Endodermal cell (in vitro differentiated cells): ENCODE measurements at regions not wholly inside any gene's neighbourhood (a gene's known extent, or its start where the extent isn't known, plus 50 kb on each side); places are given as distances from the start of the nearest gene placed in this dataset.

ENCODE experiments used
- DNase-seq: peaks from one replicate; pipeline ENCODE4 v3.0.0-alpha.2; 2017
- H3K27ac ChIP-seq: 2 replicates; pipeline ENCODE4 v1.5.1; 2013; ENCODE audit warnings: mild to moderate bottlenecking, low read depth, low read length, moderate library complexity
- H3K27me3 ChIP-seq: 2 replicates; pipeline ENCODE4 v1.6.1; 2013; ENCODE audit warnings: mild to moderate bottlenecking, low read length, moderate library complexity; ENCODE audit not compliant: insufficient read depth, control insufficient read depth, poor library complexity, severe bottlenecking
- H3K36me3 ChIP-seq: 2 replicates; pipeline ENCODE4 v1.7.0; 2013; ENCODE audit warnings: mild to moderate bottlenecking, low read length, moderate library complexity; ENCODE audit not compliant: control insufficient read depth, insufficient read depth
- H3K4me1 ChIP-seq: one replicate; pipeline ENCODE4 v1.7.0; 2013; ENCODE audit warnings: low read length; ENCODE audit not compliant: control insufficient read depth, insufficient read depth
- H3K4me3 ChIP-seq: 2 replicates; pipeline ENCODE4 v1.5.1; 2013; ENCODE audit warnings: mild to moderate bottlenecking, low read length, moderate library complexity
- H3K9ac ChIP-seq: 2 replicates; pipeline ENCODE4 v1.6.1; 2013; ENCODE audit warnings: mild to moderate bottlenecking, low read length, moderate library complexity; ENCODE audit not compliant: poor library complexity, severe bottlenecking; ENCODE audit errors: extremely low read depth
- H3K9me3 ChIP-seq: 2 replicates; pipeline ENCODE4 v1.6.1; 2013; ENCODE audit warnings: mild to moderate bottlenecking, low read length, moderate library complexity; ENCODE audit not compliant: control insufficient read depth
- H3K27ac Mint-ChIP-seq: 2 replicates; pipeline ENCODE4 v1.8.0; 2020; ENCODE audit warnings: mixed read lengths
- H3K27me3 Mint-ChIP-seq: 2 replicates; pipeline ENCODE4 v1.8.0; 2021; ENCODE audit warnings: mild to moderate bottlenecking, mixed read lengths; ENCODE audit not compliant: insufficient read depth
- H3K36me3 Mint-ChIP-seq: 2 replicates; pipeline ENCODE4 v1.8.0; 2020; ENCODE audit warnings: low read depth, mixed read lengths
- H3K4me1 Mint-ChIP-seq: 2 replicates; pipeline ENCODE4 v1.8.0; 2020; ENCODE audit warnings: mixed read lengths
- H3K4me3 Mint-ChIP-seq: 2 replicates; pipeline ENCODE4 v1.8.0; 2020; ENCODE audit warnings: mild to moderate bottlenecking, moderate library complexity, mixed read lengths
- H3K9me3 Mint-ChIP-seq: 2 replicates; pipeline ENCODE4 v1.8.0; 2020; ENCODE audit warnings: mild to moderate bottlenecking, mixed read lengths
- WGBS, 2 experiments: methylation state at CpG; one replicate each; pipeline versions ENCODE4 v1.1.5 to v1.1.7; 2013; ENCODE audit warnings: missing lambda C conversion rate in 2 of 2, mixed read lengths in 1 of 2; ENCODE audit not compliant: insufficient coverage in 1 of 2, insufficient read length in 1 of 2; 5-methylcytosine and 5-hydroxymethylcytosine counted together
- TF ChIP-seq, protein P1 (sequence below): fragments of 200-600 bp; sonication (generic); conservative IDR thresholded peaks from 2 replicates; pipeline ENCODE4 v1.5.0; 2021; ENCODE audit warnings: antibody characterized with exemption, mild to moderate bottlenecking

DNA sequence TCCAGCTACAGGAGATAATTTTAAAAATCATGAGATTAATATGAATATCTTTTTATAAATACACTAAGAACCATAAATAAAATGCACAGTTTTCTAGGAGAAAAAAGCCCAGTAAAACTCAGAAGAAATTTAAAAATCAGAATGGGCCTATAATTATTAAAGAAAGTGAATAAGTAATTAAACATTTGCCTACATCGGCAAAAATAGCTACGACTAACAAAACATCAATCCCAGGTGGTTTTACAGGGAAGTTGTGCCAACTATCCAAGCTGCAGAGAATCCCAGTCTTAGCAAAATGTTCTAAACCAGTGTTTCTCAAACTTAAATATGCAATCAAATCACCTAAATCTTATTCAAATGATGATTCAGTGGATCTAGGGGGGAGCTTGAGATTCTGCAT is 180.0 kb downstream of the TRIM29 start:
- no peak overlapping the region for H3K27ac Mint-ChIP-seq
- Histone ChIP-seq H3K4me1 (no peaks in the 10 kb centered on the region), H3K9ac (no peak overlapping the region), H3K4me3 (no peak overlapping the region), H3K36me3 (no peaks in the 10 kb centered on the region), H3K27me3 (no peaks in the 10 kb centered on the region), H3K9me3 (no peaks in the 10 kb centered on the region), H3K27ac (no peak overlapping the region)
- H3K4me3 Mint-ChIP-seq: no peak overlapping the region
- TF ChIP-seq, protein P1, sequence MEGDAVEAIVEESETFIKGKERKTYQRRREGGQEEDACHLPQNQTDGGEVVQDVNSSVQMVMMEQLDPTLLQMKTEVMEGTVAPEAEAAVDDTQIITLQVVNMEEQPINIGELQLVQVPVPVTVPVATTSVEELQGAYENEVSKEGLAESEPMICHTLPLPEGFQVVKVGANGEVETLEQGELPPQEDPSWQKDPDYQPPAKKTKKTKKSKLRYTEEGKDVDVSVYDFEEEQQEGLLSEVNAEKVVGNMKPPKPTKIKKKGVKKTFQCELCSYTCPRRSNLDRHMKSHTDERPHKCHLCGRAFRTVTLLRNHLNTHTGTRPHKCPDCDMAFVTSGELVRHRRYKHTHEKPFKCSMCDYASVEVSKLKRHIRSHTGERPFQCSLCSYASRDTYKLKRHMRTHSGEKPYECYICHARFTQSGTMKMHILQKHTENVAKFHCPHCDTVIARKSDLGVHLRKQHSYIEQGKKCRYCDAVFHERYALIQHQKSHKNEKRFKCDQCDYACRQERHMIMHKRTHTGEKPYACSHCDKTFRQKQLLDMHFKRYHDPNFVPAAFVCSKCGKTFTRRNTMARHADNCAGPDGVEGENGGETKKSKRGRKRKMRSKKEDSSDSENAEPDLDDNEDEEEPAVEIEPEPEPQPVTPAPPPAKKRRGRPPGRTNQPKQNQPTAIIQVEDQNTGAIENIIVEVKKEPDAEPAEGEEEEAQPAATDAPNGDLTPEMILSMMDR: no peak
- no peaks in the 10 kb centered on the region for H3K4me1 Mint-ChIP-seq
- H3K27me3 Mint-ChIP-seq: no peaks in the 10 kb centered on the region
- no peaks in the 10 kb centered on the region for H3K36me3 Mint-ChIP-seq
- 97% methylated on average over 2 of the region's 2 CpGs; no CpG with 5 or more reads in 1 of the 2 experiments for WGBS, 2 experiments
- no peak for DNase-seq
- no peaks in the 10 kb centered on the region for H3K9me3 Mint-ChIP-seq

DNA sequence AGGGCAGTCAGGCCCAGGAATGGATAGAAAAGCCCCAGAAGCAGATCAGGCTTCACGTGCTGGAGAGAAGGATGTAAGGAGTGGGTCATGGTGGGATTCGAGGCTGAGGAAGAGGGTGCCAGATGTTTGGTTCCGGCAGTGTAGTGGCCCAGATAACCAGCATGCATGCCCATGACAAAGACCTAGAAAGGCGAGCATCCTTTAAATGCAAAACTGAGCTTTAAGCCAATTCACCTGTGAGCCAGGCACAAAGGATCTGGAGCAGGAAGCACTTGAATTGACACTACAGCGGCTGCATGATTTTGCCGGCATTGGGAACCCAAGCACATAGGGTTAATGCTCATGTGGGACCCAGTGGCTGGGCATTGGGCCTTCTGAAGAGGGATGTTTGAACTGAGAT is 185.5 kb downstream of the TRIM29 start:
- no peaks in the 10 kb centered on the region for H3K9me3 Mint-ChIP-seq
- Histone ChIP-seq H3K27me3 (no peaks in the 10 kb centered on the region), H3K36me3 (no peaks in the 10 kb centered on the region), H3K9ac (no peak overlapping the region), H3K4me3 (no peak overlapping the region), H3K27ac (no peak overlapping the region), H3K9me3 (no peaks in the 10 kb centered on the region), H3K4me1 (no peaks in the 10 kb centered on the region)
- H3K4me1 Mint-ChIP-seq: no peaks in the 10 kb centered on the region
- no peaks in the 10 kb centered on the region for H3K36me3 Mint-ChIP-seq
- peaks cover 8% of the 10 kb centered on the region for H3K27me3 Mint-ChIP-seq
- no peak overlapping the region for H3K27ac Mint-ChIP-seq
- H3K4me3 Mint-ChIP-seq: no peak overlapping the region
- WGBS, 2 experiments: 86 to 88% methylated on average over 6 of the region's 6 CpGs
- peak; percentile 29 for DNase-seq
- TF ChIP-seq, protein P1: no peak

DNA sequence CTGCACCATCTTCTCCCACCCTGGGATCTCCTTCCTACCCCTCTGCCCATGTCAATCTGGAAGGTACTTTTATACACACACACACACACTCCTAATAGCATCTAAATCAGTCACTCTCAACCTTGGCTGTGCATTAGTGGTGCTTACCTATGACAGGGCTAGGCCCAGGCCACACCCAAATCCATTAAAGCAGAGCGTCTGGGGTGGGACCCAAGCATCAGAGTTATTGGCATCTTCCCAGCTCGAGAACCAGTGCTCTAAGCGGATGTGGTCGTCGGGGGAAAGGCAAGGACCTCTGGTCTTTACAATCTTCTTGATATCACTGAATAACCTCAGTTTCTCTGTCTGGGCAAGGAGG is 194.6 kb downstream of the TRIM29 start:
- DNase-seq: no peak
- Mint-ChIP-seq H3K27me3 (peaks cover 9% of the 10 kb centered on the region), H3K9me3 (no peaks in the 10 kb centered on the region), H3K4me1 (peaks cover 9% of the 10 kb centered on the region), H3K4me3 (no peak overlapping the region), H3K36me3 (no peaks in the 10 kb centered on the region), H3K27ac (no peak overlapping the region)
- H3K4me1 ChIP-seq: no peaks in the 10 kb centered on the region
- H3K9me3 ChIP-seq: no peaks in the 10 kb centered on the region
- no peaks in the 10 kb centered on the region for H3K27me3 ChIP-seq
- no peak overlapping the region for H3K27ac ChIP-seq
- H3K4me3 ChIP-seq: no peak overlapping the region
- TF ChIP-seq, protein P1: no peak
- no peaks in the 10 kb centered on the region for H3K36me3 ChIP-seq
- 91 to 100% methylated on average over 4 to 5 of the region's 5 CpGs for WGBS, 2 experiments
- no peak overlapping the region for H3K9ac ChIP-seq
